ENCODE measurements at regions not wholly inside any gene's neighbourhood (a gene's known extent, or its start where the extent isn't known, plus 50 kb on each side); places are given as distances from the start of the nearest gene placed in this dataset.
"Not testable (repeated sequence)": the region's sequence is repeated elsewhere in the genome, so short reads cannot be mapped to it uniquely, and the experiment has no call there.

DNA sequence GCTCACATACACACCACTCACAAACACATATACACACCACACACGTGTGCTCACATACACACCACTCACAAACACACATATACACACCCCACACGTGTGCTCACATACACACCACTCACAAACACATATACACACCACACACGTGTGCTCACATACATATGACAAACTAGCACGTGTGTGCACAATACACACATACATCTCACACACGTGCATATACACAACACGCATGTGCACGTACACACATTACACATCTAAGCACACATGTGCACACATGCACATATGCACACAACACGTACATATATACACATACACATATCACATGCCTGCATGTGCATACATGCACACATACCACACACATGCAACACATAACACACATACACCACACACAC is 78.3 kb upstream of the FOXK1 start:
- H3K4me3 ChIP-seq (ENCODE audit: low read depth, low read length): no peak overlapping the region
- DNase-seq (ENCODE audit: low read depth, low spot score): no peak
- in situ Hi-C loops (cut with HindIII; ENCODE audit: low sequenced_read_pairs): no loop called here
- TF ChIP-seq, protein P1, sequence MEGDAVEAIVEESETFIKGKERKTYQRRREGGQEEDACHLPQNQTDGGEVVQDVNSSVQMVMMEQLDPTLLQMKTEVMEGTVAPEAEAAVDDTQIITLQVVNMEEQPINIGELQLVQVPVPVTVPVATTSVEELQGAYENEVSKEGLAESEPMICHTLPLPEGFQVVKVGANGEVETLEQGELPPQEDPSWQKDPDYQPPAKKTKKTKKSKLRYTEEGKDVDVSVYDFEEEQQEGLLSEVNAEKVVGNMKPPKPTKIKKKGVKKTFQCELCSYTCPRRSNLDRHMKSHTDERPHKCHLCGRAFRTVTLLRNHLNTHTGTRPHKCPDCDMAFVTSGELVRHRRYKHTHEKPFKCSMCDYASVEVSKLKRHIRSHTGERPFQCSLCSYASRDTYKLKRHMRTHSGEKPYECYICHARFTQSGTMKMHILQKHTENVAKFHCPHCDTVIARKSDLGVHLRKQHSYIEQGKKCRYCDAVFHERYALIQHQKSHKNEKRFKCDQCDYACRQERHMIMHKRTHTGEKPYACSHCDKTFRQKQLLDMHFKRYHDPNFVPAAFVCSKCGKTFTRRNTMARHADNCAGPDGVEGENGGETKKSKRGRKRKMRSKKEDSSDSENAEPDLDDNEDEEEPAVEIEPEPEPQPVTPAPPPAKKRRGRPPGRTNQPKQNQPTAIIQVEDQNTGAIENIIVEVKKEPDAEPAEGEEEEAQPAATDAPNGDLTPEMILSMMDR (IDR thresholded peaks at IDR 0.05; ENCODE audit: low read depth, low read length): no peak

DNA sequence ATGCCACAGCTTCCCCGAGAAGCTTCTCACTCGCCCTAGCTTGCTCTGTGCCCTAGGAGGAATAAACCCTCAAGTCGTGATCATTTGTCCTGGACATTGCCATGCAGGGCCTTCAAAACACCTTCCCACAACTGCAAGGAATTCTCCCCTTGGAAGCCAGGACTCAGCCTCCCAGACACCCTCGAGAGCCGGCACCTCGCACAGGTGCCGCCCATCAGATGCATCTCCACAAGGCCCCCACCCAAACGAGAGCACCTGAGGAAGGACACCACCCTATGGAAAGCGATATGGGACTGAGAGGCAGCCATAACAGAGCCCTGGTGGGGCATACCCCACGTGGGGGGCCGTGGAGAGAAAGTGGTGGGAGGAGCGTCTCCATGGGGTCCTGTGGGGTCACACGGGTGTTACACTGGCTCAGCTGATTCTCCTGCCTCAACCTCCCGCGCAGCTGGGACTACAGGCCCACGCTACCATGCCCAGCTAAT is 77.6 kb upstream of the FOXK1 start:
- in situ Hi-C loops (cut with HindIII; ENCODE audit: low sequenced_read_pairs): no loop called here
- TF ChIP-seq, protein P1 (IDR thresholded peaks at IDR 0.05; ENCODE audit: low read depth, low read length): no peak
- H3K4me3 ChIP-seq (ENCODE audit: low read depth, low read length): no peak overlapping the region
- no peak for DNase-seq (ENCODE audit: low read depth, low spot score)

- DNase-seq (ENCODE audit: low read depth, low spot score): no peak
- in situ Hi-C loops (cut with HindIII; ENCODE audit: low sequenced_read_pairs): no loop called here
- H3K4me3 ChIP-seq (ENCODE audit: low read depth, low read length): no peak overlapping the region
- TF ChIP-seq, protein P1 (IDR thresholded peaks at IDR 0.05; ENCODE audit: low read depth, low read length): no peak
Measured at GRCh38 chr7:4606797-4607196, 75.3 kb upstream of the FOXK1 start.

- TF ChIP-seq, protein P1 (IDR thresholded peaks at IDR 0.05; ENCODE audit: low read depth, low read length): no peak
- H3K4me3 ChIP-seq (ENCODE audit: low read depth, low read length): no peak overlapping the region
- no peak for DNase-seq (ENCODE audit: low read depth, low spot score)
- in situ Hi-C loops (cut with HindIII; ENCODE audit: low sequenced_read_pairs): no loop called here
Measured at GRCh38 chr7:4607311-4607729, 74.8 kb upstream of the FOXK1 start.

DNA sequence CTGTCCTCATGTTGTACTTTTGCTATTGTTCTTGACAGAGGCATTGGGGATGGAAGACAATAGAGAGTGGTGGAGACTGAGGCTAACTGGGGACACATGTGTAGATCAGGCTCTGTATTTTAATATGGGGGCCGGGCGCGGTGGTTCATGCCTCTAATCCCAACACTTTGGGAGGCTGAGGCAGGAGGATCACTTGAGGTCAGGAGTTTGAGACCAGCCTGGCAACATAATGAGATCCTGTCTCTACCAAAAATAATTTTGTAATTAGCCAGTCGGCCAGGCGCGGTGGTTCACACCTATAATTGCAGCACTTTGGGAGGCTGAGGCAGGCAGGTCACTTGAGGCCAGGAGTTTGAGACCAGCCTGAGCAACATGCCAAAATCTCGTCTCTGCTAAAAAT is 72.5 kb upstream of the FOXK1 start:
- DNase-seq (ENCODE audit: low read depth, low spot score); H3K4me3 ChIP-seq (ENCODE audit: low read depth, low read length); in situ Hi-C loops (cut with HindIII; ENCODE audit: low sequenced_read_pairs): not testable (repeated sequence)

- in situ Hi-C loops (cut with HindIII; ENCODE audit: low sequenced_read_pairs): no loop called here
- H3K4me3 ChIP-seq (ENCODE audit: low read depth, low read length): no peak overlapping the region
- DNase-seq (ENCODE audit: low read depth, low spot score): peak; percentile 72
- TF ChIP-seq, protein P1 (IDR thresholded peaks at IDR 0.05; ENCODE audit: low read depth, low read length): peak; percentile 71
Measured at GRCh38 chr7:4610768-4611467, 71.2 kb upstream of the FOXK1 start.

- TF ChIP-seq, protein P1 (IDR thresholded peaks at IDR 0.05; ENCODE audit: low read depth, low read length): no peak
- in situ Hi-C loops (cut with HindIII; ENCODE audit: low sequenced_read_pairs): no loop called here
- DNase-seq (ENCODE audit: low read depth, low spot score): no peak
- H3K4me3 ChIP-seq (ENCODE audit: low read depth, low read length): no peak overlapping the region
Measured at GRCh38 chr7:4612237-4612636, 69.9 kb upstream of the FOXK1 start.
